Astrocyte (in vitro differentiated cells and primary cell): ENCODE measurements at regions not wholly inside any gene's neighbourhood (a gene's known extent, or its start where the extent isn't known, plus 50 kb on each side); places are given as distances from the start of the nearest gene placed in this dataset.

ENCODE experiments used
- DNase-seq: peaks from one replicate; pipeline ENCODE4 v3.0.0-alpha.2; 2010; ENCODE audit warnings: low read depth
- FAIRE-seq: peaks from 2 replicates; lab custom pipeline; 2011; peaks lifted over from hg19 to GRCh38; lab: Jason Lieb, UNC
- H2AFZ ChIP-seq: 2 replicates; pipeline ENCODE4 v1.6.0; 2012; ENCODE audit warnings: low read depth, low read length, inconsistent platforms
- H3K27ac ChIP-seq: 2 replicates; pipeline ENCODE4 v1.5.1; 2011; ENCODE audit warnings: low read depth, low read length, inconsistent platforms
- H3K27me3 ChIP-seq: 2 replicates; pipeline ENCODE4 v1.6.0; 2011; ENCODE audit warnings: low read length, inconsistent platforms; ENCODE audit not compliant: insufficient read depth
- H3K36me3 ChIP-seq: 2 replicates; pipeline ENCODE4 v1.5.1; 2011; ENCODE audit warnings: low read length, inconsistent platforms; ENCODE audit not compliant: insufficient read depth
- H3K4me1 ChIP-seq: 2 replicates; pipeline ENCODE4 v1.5.1; 2011; ENCODE audit warnings: low read length, inconsistent platforms; ENCODE audit not compliant: insufficient read depth
- H3K4me2 ChIP-seq: 2 replicates; pipeline ENCODE4 v1.6.0; 2012; ENCODE audit warnings: low read length, inconsistent platforms
- H3K4me3 ChIP-seq: 2 replicates; pipeline ENCODE4 v1.5.1; 2011; ENCODE audit warnings: low read depth, mild to moderate bottlenecking, low read length, inconsistent platforms; ENCODE audit not compliant: insufficient read depth
- H3K79me2 ChIP-seq: 2 replicates; pipeline ENCODE4 v1.6.0; 2012; ENCODE audit warnings: mild to moderate bottlenecking, low read length, inconsistent platforms; ENCODE audit not compliant: insufficient read depth
- H3K9ac ChIP-seq: 2 replicates; pipeline ENCODE4 v1.6.0; 2012; ENCODE audit warnings: mild to moderate bottlenecking, low read length, inconsistent platforms
- H3K9me3 ChIP-seq: 2 replicates; pipeline ENCODE4 v1.5.1; 2012; ENCODE audit warnings: low read depth, mild to moderate bottlenecking, low read length, inconsistent platforms; ENCODE audit not compliant: insufficient read depth
- H4K20me1 ChIP-seq: 2 replicates; pipeline ENCODE4 v1.6.0; 2012; ENCODE audit warnings: low read length, inconsistent platforms; ENCODE audit not compliant: insufficient read depth
- H3K27ac Mint-ChIP-seq: one replicate; pipeline ENCODE4 v1.8.0; 2021; ENCODE audit warnings: mild to moderate bottlenecking, mixed read lengths; ENCODE audit not compliant: unreplicated experiment
- H3K27me3 Mint-ChIP-seq: one replicate; pipeline ENCODE4 v1.8.0; 2021; ENCODE audit warnings: low read depth, mixed read lengths; ENCODE audit not compliant: unreplicated experiment
- H3K36me3 Mint-ChIP-seq: one replicate; pipeline ENCODE4 v1.8.0; 2021; ENCODE audit warnings: low read depth, mixed read lengths; ENCODE audit not compliant: unreplicated experiment
- H3K4me1 Mint-ChIP-seq: one replicate; pipeline ENCODE4 v1.8.0; 2021; ENCODE audit warnings: low read depth, mixed read lengths; ENCODE audit not compliant: unreplicated experiment
- H3K4me3 Mint-ChIP-seq: one replicate; pipeline ENCODE4 v1.8.0; 2021; ENCODE audit warnings: mild to moderate bottlenecking, moderate library complexity, mixed read lengths; ENCODE audit not compliant: unreplicated experiment
- H3K9me3 Mint-ChIP-seq: one replicate; pipeline ENCODE4 v1.8.0; 2021; ENCODE audit warnings: mild to moderate bottlenecking, mixed read lengths; ENCODE audit not compliant: unreplicated experiment
- CTCF ChIP-seq: IDR thresholded peaks from 2 replicates; pipeline ENCODE4 v1.5.1; 2011; ENCODE audit warnings: low read depth, mild to moderate bottlenecking, inconsistent platforms, low read length, moderate library complexity; ENCODE audit not compliant: insufficient read depth
- EZH2 ChIP-seq: IDR thresholded peaks from 2 replicates; pipeline ENCODE4 v1.6.1; 2012; ENCODE audit warnings: mild to moderate bottlenecking, low read length, inconsistent platforms; ENCODE audit not compliant: insufficient read depth

- no peak overlapping the region for H2AFZ ChIP-seq
- H3K27me3 ChIP-seq, result no peaks in the 10 kb centered on the region
- H3K27ac Mint-ChIP-seq, result no peak overlapping the region
- H3K9me3 ChIP-seq, result no peaks in the 10 kb centered on the region
- H3K9ac ChIP-seq, result no peak overlapping the region
- no peaks in the 10 kb centered on the region for H3K4me1 Mint-ChIP-seq
- no peak overlapping the region for H3K27ac ChIP-seq
- H3K9me3 Mint-ChIP-seq, result no peaks in the 10 kb centered on the region
- no peak overlapping the region for H3K4me3 ChIP-seq
- no peaks in the 10 kb centered on the region for H4K20me1 ChIP-seq
- H3K4me1 ChIP-seq, result no peaks in the 10 kb centered on the region
- no peaks in the 10 kb centered on the region for H3K27me3 Mint-ChIP-seq
- no peaks in the 10 kb centered on the region for H3K79me2 ChIP-seq
- H3K36me3 Mint-ChIP-seq, result no peaks in the 10 kb centered on the region
- H3K4me2 ChIP-seq, result no peak overlapping the region
- TF ChIP-seq CTCF (no peak), EZH2 (no peak)
- no peaks in the 10 kb centered on the region for H3K36me3 ChIP-seq
- H3K4me3 Mint-ChIP-seq, result no peak overlapping the region
- DNase-seq (no peak), FAIRE-seq (no peak)
These were observed 1114.4 kb downstream of the SLC16A7 start for GRCh38 chr12:60710246-60710645.

GRCh38 chr12:60714141-60714900 is 1118.5 kb downstream of the SLC16A7 start:
- FAIRE-seq, result no peak
- H3K4me3 Mint-ChIP-seq, result no peak overlapping the region

More at GRCh38 chr12:60714141-60714900, 1118.5 kb downstream of the SLC16A7 start:
- Histone ChIP-seq H4K20me1 (no peaks in the 10 kb centered on the region), H3K4me3 (no peak overlapping the region), H3K79me2 (no peaks in the 10 kb centered on the region), H3K36me3 (no peaks in the 10 kb centered on the region), H3K9me3 (no peaks in the 10 kb centered on the region), H3K27me3 (no peaks in the 10 kb centered on the region), H3K9ac (no peak overlapping the region), H3K27ac (no peak overlapping the region), H3K4me2 (no peak overlapping the region), H2AFZ (no peak overlapping the region), H3K4me1 (no peaks in the 10 kb centered on the region)
- H3K9me3 Mint-ChIP-seq, result no peaks in the 10 kb centered on the region
- no peaks in the 10 kb centered on the region for H3K27me3 Mint-ChIP-seq
- no peak overlapping the region for H3K27ac Mint-ChIP-seq
- H3K36me3 Mint-ChIP-seq, result no peaks in the 10 kb centered on the region
- TF ChIP-seq EZH2 (no peak), CTCF (no peak)
- no peaks in the 10 kb centered on the region for H3K4me1 Mint-ChIP-seq
- no peak for DNase-seq
